Stomach (tissue), 8 donors: ENCODE measurements at regions not wholly inside any gene's neighbourhood (a gene's known extent, or its start where the extent isn't known, plus 50 kb on each side); places are given as distances from the start of the nearest gene placed in this dataset.
"Not testable (repeated sequence)": the region's sequence is repeated elsewhere in the genome, so short reads cannot be mapped to it uniquely, and the experiment has no call there.

ENCODE experiments used
- DNase-seq, 2 donors: peaks; one replicate each; pipeline versions ENCODE4 v3.0.0 to v3.0.0-alpha.2; 2013 to 2019
- H3K27ac ChIP-seq, 5 donors: fragments of 200-600 bp in 4 of 5; sonication (generic) in 4 of 5; one replicate each; pipeline ENCODE4 v1.5.1; 2013 to 2019; ENCODE audit warnings: mild to moderate bottlenecking in 1 of 5, moderate library complexity in 1 of 5
- H3K27me3 ChIP-seq, 3 donors: fragments of 200-600 bp; sonication (generic); one replicate each; pipeline ENCODE4 v1.5.1; 2017 to 2019; ENCODE audit warnings: mixed run types in 1 of 3
- H3K36me3 ChIP-seq, 4 donors: fragments of 200-600 bp; sonication (generic); 1 replicate in 3 of 4; 2 replicates in 1 of 4; pipeline ENCODE4 v1.5.1; 2016 to 2019
- H3K4me1 ChIP-seq, 4 donors: fragments of 200-600 bp; sonication (generic); one replicate each; pipeline ENCODE4 v1.5.1; 2016 to 2019
- H3K4me3 ChIP-seq, 4 donors: fragments of 200-600 bp; sonication (generic) in 3 of 4; one replicate each; pipeline ENCODE4 v1.5.1; 2016 to 2019; ENCODE audit warnings: mild to moderate bottlenecking in 1 of 4
- H3K9me3 ChIP-seq, 4 donors: fragments of 200-600 bp; sonication (generic); one replicate each; pipeline ENCODE4 v1.5.1; 2016 to 2019
- WGBS, 5 donors: extraction: QIAGEN DNeasy Blood & Tissue Kit in 3 of 5; methylation state at CpG; one replicate each; pipeline versions ENCODE4 v1.1.5 to v1.1.7; 2013 to 2018; 5-methylcytosine and 5-hydroxymethylcytosine counted together
- intact Hi-C: fragments of 100-400 bp; cut with DNase I; formaldehyde crosslinking; loops from one replicate; pipeline ENCODE4 v1.15.1; 2023; ENCODE audit warnings: low total_unique reads
- donor health status: healthy with polysubstance abuse.
- donor health status: Bipolar disorder and iron deficiency.
- donor health status: healthy.

DNA sequence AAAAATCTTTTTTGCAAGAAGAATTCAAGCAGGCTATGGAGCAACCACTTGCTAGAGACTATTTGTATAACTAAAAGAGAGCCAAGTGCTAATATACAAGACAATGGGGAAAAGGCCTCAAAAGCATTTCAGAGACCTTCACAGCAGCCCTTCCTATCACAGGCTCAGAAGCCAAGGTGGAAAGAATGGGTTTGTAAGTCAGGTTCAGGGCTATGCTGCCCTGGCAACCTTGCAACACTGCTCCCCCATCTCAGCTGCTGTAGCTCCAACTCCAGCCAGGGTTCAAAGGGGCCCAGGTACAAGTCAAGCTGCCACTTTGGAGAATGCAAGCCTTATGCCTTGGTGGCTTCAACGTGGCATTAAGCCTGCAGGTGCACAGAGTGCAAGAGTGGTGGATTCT, 253.7 kb upstream of the C1QTNF3 start:
- H3K36me3 ChIP-seq, H3K27ac ChIP-seq, H3K4me3 ChIP-seq, intact Hi-C loops, DNase-seq, H3K4me1 ChIP-seq, H3K9me3 ChIP-seq, H3K27me3 ChIP-seq: not testable (repeated sequence)
- 25 to 55% (median 54%) methylated on average over 1 of the region's 1 CpG for WGBS, 5 donors

GRCh38 chr5:34329201-34329600, 286.2 kb upstream of the C1QTNF3 start:
- H3K36me3 ChIP-seq, H3K9me3 ChIP-seq, DNase-seq, H3K27ac ChIP-seq, H3K27me3 ChIP-seq, intact Hi-C loops, H3K4me3 ChIP-seq, H3K4me1 ChIP-seq: not testable (repeated sequence)
- 59 to 70% (median 66%) methylated on average over 2 of the region's 2 CpGs for WGBS, 5 donors

GRCh38 chr5:34329611-34330108, 286.6 kb upstream of the C1QTNF3 start:
- H3K27me3 ChIP-seq, H3K27ac ChIP-seq, H3K9me3 ChIP-seq, H3K4me3 ChIP-seq, intact Hi-C loops, H3K4me1 ChIP-seq, DNase-seq, H3K36me3 ChIP-seq: not testable (repeated sequence)

DNA sequence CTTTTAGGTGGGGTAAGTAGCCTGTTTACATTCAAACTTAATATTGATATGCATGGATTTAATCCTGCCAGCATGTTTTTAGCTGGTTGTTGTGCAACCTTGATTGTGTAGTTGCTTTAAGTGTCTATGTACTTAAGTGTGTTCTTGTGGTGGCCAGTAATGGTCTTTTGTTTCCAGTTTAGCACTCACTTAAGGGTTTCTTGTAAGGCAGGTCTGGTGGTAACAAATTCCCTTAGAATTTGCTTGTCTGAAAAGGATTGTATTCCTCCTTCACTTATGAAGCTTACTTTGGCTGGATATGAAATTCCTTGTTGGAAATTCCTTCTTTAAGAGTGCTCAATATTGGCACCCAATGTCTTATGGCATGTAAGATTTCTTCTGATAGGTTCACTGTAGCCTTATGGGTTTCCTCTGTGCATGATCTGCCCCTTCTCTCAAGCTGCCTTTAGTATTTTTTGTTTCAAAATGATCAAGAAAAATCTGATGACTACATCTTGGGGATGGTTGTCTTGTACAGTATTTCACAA, 289.0 kb upstream of the C1QTNF3 start:
- H3K4me3 ChIP-seq, H3K27ac ChIP-seq, H3K27me3 ChIP-seq, H3K4me1 ChIP-seq, DNase-seq, H3K36me3 ChIP-seq, H3K9me3 ChIP-seq, intact Hi-C loops: not testable (repeated sequence)

- 50 to 83% (median 67%) methylated on average over 1 of the region's 1 CpG for WGBS, 5 donors
- DNase-seq, H3K27ac ChIP-seq, intact Hi-C loops, H3K4me3 ChIP-seq, H3K36me3 ChIP-seq, H3K4me1 ChIP-seq, H3K9me3 ChIP-seq, H3K27me3 ChIP-seq: not testable (repeated sequence)
Measured at GRCh38 chr5:34339408-34340001, 296.5 kb upstream of the C1QTNF3 start.

DNA sequence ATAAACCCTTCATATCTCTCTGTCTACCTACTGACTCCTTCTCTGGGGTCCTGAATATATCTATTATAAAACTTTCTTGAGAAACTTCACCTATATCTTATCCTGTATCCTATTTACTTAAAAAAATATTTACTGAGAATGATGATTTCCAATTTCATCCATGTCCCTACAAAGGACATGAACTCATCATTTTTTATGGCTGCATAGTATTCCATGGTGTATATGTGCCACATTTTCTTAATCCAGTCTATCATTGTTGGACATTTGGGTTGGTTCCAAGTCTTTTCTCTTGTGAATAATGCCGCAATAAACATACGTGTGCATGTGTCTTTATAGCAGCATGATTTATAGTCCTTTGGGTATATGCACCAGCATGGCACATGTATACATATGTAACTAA, 301.7 kb upstream of the RAI14 start:
- H3K36me3 ChIP-seq, H3K4me1 ChIP-seq, intact Hi-C loops, H3K9me3 ChIP-seq, DNase-seq, H3K27ac ChIP-seq, H3K4me3 ChIP-seq, H3K27me3 ChIP-seq: not testable (repeated sequence)
- 38 to 96% (median 65%) methylated on average over 2 of the region's 2 CpGs for WGBS, 5 donors

DNA sequence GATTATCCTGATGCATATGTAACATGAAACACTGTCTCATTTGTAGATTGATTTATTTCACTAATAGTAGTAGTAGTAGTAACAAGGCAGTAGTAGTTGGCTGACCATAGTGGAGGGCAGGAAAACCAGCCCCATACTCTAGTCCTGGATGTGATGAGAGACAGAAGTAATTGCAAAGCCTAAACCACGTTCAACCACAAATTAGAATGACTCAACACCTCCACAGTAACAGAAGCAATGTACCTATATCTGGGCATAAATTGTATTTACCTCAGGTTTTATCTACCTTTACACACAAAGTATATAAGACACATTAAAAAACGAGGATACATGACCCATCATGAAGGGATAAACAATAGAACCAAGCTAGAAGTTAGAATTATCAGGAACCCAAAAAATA, 284.7 kb upstream of the RAI14 start:
- H3K27ac ChIP-seq, DNase-seq, H3K4me1 ChIP-seq, H3K4me3 ChIP-seq, H3K9me3 ChIP-seq, H3K36me3 ChIP-seq, H3K27me3 ChIP-seq, intact Hi-C loops: not testable (repeated sequence)
- 29 to 62% (median 57%) methylated on average over 1 to 2 of the region's 2 CpGs for WGBS, 5 donors

- intact Hi-C loops: not testable (repeated sequence)
Measured at GRCh38 chr5:34371817-34372216, 284.3 kb upstream of the RAI14 start.

GRCh38 chr5:34372739-34373138, 283.4 kb upstream of the RAI14 start:
- H3K27me3 ChIP-seq, H3K4me1 ChIP-seq, H3K36me3 ChIP-seq, H3K4me3 ChIP-seq, H3K27ac ChIP-seq, DNase-seq, intact Hi-C loops, H3K9me3 ChIP-seq: not testable (repeated sequence)
- 33 to 59% (median 48%) methylated on average over 4 to 5 of the region's 5 CpGs for WGBS, 5 donors

More at GRCh38 chr5:34371817-34372216, 284.3 kb upstream of the RAI14 start:
- DNase-seq, H3K4me1 ChIP-seq, H3K27me3 ChIP-seq, H3K36me3 ChIP-seq, H3K4me3 ChIP-seq, H3K9me3 ChIP-seq, H3K27ac ChIP-seq: not testable (repeated sequence)
- 0 to 50% (median 40%) methylated on average over 1 of the region's 1 CpG for WGBS, 5 donors

GRCh38 chr5:34377651-34378050, 278.5 kb upstream of the RAI14 start:
- intact Hi-C loops, H3K9me3 ChIP-seq, H3K4me3 ChIP-seq, H3K27me3 ChIP-seq, H3K27ac ChIP-seq, DNase-seq, H3K4me1 ChIP-seq, H3K36me3 ChIP-seq: not testable (repeated sequence)
- WGBS, 5 donors: 33 to 67% (median 58%) methylated on average over 2 of the region's 2 CpGs

- DNase-seq, H3K9me3 ChIP-seq, H3K4me3 ChIP-seq, intact Hi-C loops, H3K27me3 ChIP-seq, H3K4me1 ChIP-seq, H3K36me3 ChIP-seq, H3K27ac ChIP-seq: not testable (repeated sequence)
- 55 to 86% (median 71%) methylated on average over 2 of the region's 2 CpGs for WGBS, 5 donors
Measured at GRCh38 chr5:34378498-34378897, 277.6 kb upstream of the RAI14 start.

DNA sequence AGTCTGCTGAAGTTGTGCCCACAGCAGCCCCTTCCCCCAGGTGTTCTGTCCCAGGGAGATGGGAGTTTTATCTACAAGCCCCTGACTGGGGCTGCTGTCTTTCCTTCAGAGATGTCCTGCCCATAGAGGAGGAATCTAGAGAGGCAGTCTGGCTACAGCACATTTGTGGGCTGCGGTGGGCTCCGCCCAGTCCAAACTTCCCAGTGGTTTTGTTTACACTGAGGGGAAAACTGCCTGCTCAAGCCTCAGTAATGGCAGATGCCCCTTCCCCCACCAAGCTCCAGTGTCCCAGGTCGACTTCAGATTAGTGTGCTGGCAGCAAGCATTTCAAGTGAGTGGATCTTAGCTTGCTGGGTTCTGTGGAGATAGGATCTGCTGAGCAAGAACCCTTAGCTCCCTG, 267.4 kb upstream of the RAI14 start:
- 25 to 45% (median 42%) methylated on average over 3 of the region's 3 CpGs; no CpG with 5 or more reads in 1 of the 5 donors for WGBS, 5 donors
- H3K27ac ChIP-seq, DNase-seq, H3K27me3 ChIP-seq, H3K4me3 ChIP-seq, H3K4me1 ChIP-seq, H3K36me3 ChIP-seq, intact Hi-C loops, H3K9me3 ChIP-seq: not testable (repeated sequence)
